HEK293 (cell line): ENCODE measurements at regions not wholly inside any gene's neighbourhood (a gene's known extent, or its start where the extent isn't known, plus 50 kb on each side); places are given as distances from the start of the nearest gene placed in this dataset.

ENCODE experiments used
- CTCF ChIA-PET: fragments of 350-600 bp; formaldehyde crosslinking; extraction: SDS; loops from one replicate; lab custom pipeline; 2021; ENCODE audit warnings: antibody characterized with exemption; lab: Yijun Ruan, JAX
- POLR2A ChIA-PET: fragments of 300-600 bp; formaldehyde crosslinking; extraction: SDS; loops from one replicate; lab custom pipeline; 2020; ENCODE audit warnings: antibody characterized with exemption, inconsistent platforms; lab: Yijun Ruan, JAX
- H3K27ac ChIP-seq: fragments of 200-500 bp; sonication (Bioruptor generic); 2 replicates; pipeline ENCODE4 v1.5.1; 2014; ENCODE audit warnings: low read depth, low read length, control low read depth, inconsistent platforms; ENCODE audit errors: extremely low read depth
- H3K36me3 ChIP-seq, 2 experiments: fragments of 200-500 bp in 1 of 2; sonication (Bioruptor generic) in 1 of 2; 1 replicate in 1 of 2; 2 replicates in 1 of 2; pipeline ENCODE4 v1.5.1; 2014 to 2017; ENCODE audit warnings: inconsistent platforms in 2 of 2, low read length in 2 of 2; ENCODE audit not compliant: control insufficient read depth in 2 of 2, insufficient read depth in 1 of 2
- H3K4me1 ChIP-seq: fragments of 200-500 bp; sonication (Bioruptor generic); 2 replicates; pipeline ENCODE4 v1.5.1; 2014; ENCODE audit warnings: mild to moderate bottlenecking, low read length, inconsistent platforms; ENCODE audit not compliant: control insufficient read depth, insufficient read depth
- H3K4me3 ChIP-seq: 2 replicates; pipeline ENCODE4 v1.5.1; 2011; ENCODE audit warnings: low read depth, mild to moderate bottlenecking, control low read depth, low read length, moderate library complexity
- H3K9me3 ChIP-seq: fragments of 200-500 bp; sonication (Bioruptor generic); 2 replicates; pipeline ENCODE4 v1.5.1; 2014; ENCODE audit warnings: low read depth, low read length, inconsistent platforms; ENCODE audit not compliant: control insufficient read depth, insufficient read depth
- CTCF ChIP-seq: fragments of 450-650 bp; formaldehyde crosslinking; IDR thresholded peaks from 2 replicates; pipeline ENCODE4 v1.5.1; 2016; ENCODE audit warnings: missing biosample characterization, missing genetic modification characterization
- HOXC10 ChIP-seq: sonication (generic); formaldehyde crosslinking; IDR thresholded peaks from 2 replicates; pipeline ENCODE4 v1.8.1; 2023; ENCODE audit warnings: mild to moderate bottlenecking, missing genetic modification reagents
- MYNN ChIP-seq: fragments of 450-650 bp; formaldehyde crosslinking; IDR thresholded peaks from 2 replicates; pipeline ENCODE4 v1.5.1; 2016; ENCODE audit warnings: missing biosample characterization, missing genetic modification characterization, borderline replicate concordance
- PRDM4 ChIP-seq: fragments of 450-650 bp; formaldehyde crosslinking; IDR thresholded peaks from 2 replicates; pipeline ENCODE4 v1.5.1; 2017; ENCODE audit warnings: missing biosample characterization, missing genetic modification characterization
- RBAK ChIP-seq: fragments of 450-650 bp; formaldehyde crosslinking; IDR thresholded peaks from 2 replicates; pipeline ENCODE4 v1.5.1; 2016; ENCODE audit warnings: missing biosample characterization, missing genetic modification characterization
- TCF7L2 ChIP-seq: IDR thresholded peaks from 2 replicates; pipeline ENCODE4 v1.6.1; 2011; ENCODE audit warnings: low read depth, mild to moderate bottlenecking, inconsistent platforms, low read length, moderate library complexity, borderline replicate concordance
- ZFHX2 ChIP-seq: fragments of 450-650 bp; formaldehyde crosslinking; conservative IDR thresholded peaks from 2 replicates; pipeline ENCODE4 v1.5.1; 2016; ENCODE audit warnings: missing biosample characterization, missing genetic modification characterization
- ZFP3 ChIP-seq: fragments of 450-650 bp; formaldehyde crosslinking; IDR thresholded peaks from 2 replicates; pipeline ENCODE4 v1.5.1; 2016; ENCODE audit warnings: low read depth, missing biosample characterization, missing genetic modification characterization
- ZNF112 ChIP-seq: fragments of 450-650 bp; formaldehyde crosslinking; IDR thresholded peaks from 2 replicates; pipeline ENCODE4 v1.5.0; 2017; ENCODE audit warnings: missing biosample characterization, missing genetic modification characterization
- ZNF121 ChIP-seq: fragments of 450-650 bp; formaldehyde crosslinking; IDR thresholded peaks from 2 replicates; pipeline ENCODE4 v1.5.1; 2016; ENCODE audit warnings: missing biosample characterization, missing genetic modification characterization
- ZNF174 ChIP-seq: fragments of 450-650 bp; formaldehyde crosslinking; IDR thresholded peaks from 2 replicates; pipeline ENCODE4 v1.5.0; 2017; ENCODE audit warnings: missing biosample characterization, mild to moderate bottlenecking, missing genetic modification characterization
- ZNF175 ChIP-seq: fragments of 450-650 bp; formaldehyde crosslinking; IDR thresholded peaks from 2 replicates; pipeline ENCODE4 v1.5.1; 2016; ENCODE audit warnings: missing biosample characterization, missing genetic modification characterization
- ZNF239 ChIP-seq: fragments of 450-650 bp; formaldehyde crosslinking; IDR thresholded peaks from 2 replicates; pipeline ENCODE4 v1.5.1; 2016; ENCODE audit warnings: missing biosample characterization, missing genetic modification characterization
- ZNF362 ChIP-seq: fragments of 450-650 bp; formaldehyde crosslinking; IDR thresholded peaks from 2 replicates; pipeline ENCODE4 v1.5.1; 2016; ENCODE audit warnings: missing biosample characterization, missing genetic modification characterization
- ZNF473 ChIP-seq: fragments of 450-650 bp; formaldehyde crosslinking; IDR thresholded peaks from 2 replicates; pipeline ENCODE4 v1.5.1; 2017; ENCODE audit warnings: missing biosample characterization, missing genetic modification characterization
- ZNF513 ChIP-seq: fragments of 450-650 bp; IDR thresholded peaks from 2 replicates; pipeline ENCODE4 v1.5.1; 2018; ENCODE audit warnings: missing biosample characterization, missing genetic modification characterization
- ZNF530 ChIP-seq: fragments of 450-650 bp; formaldehyde crosslinking; IDR thresholded peaks from 2 replicates; pipeline ENCODE4 v1.5.1; 2016; ENCODE audit warnings: low read depth, missing biosample characterization, missing genetic modification characterization
- ZNF549 ChIP-seq: fragments of 450-650 bp; IDR thresholded peaks from 2 replicates; pipeline ENCODE4 v1.5.1; 2018; ENCODE audit warnings: missing biosample characterization, missing genetic modification characterization, mild to moderate bottlenecking, inconsistent platforms, moderate library complexity
- ZNF560 ChIP-seq: fragments of 450-650 bp; formaldehyde crosslinking; IDR thresholded peaks from 2 replicates; pipeline ENCODE4 v1.5.1; 2017; ENCODE audit warnings: missing biosample characterization, missing genetic modification characterization, borderline replicate concordance
- ZNF600 ChIP-seq: fragments of 450-650 bp; formaldehyde crosslinking; IDR thresholded peaks from 2 replicates; pipeline ENCODE4 v1.5.1; 2016; ENCODE audit warnings: missing biosample characterization, missing genetic modification characterization
- ZNF621 ChIP-seq: fragments of 450-650 bp; formaldehyde crosslinking; IDR thresholded peaks from 2 replicates; pipeline ENCODE4 v1.5.1; 2017; ENCODE audit warnings: missing biosample characterization, missing genetic modification characterization
- ZNF664 ChIP-seq: fragments of 450-650 bp; formaldehyde crosslinking; IDR thresholded peaks from 2 replicates; pipeline ENCODE4 v1.5.1; 2016; ENCODE audit warnings: missing biosample characterization, missing genetic modification characterization
- ZNF677 ChIP-seq: fragments of 450-650 bp; IDR thresholded peaks from 2 replicates; pipeline ENCODE4 v1.5.0; 2018; ENCODE audit warnings: missing biosample characterization, mild to moderate bottlenecking, missing genetic modification characterization, moderate library complexity
- ZNF768 ChIP-seq: fragments of 450-650 bp; formaldehyde crosslinking; IDR thresholded peaks from 2 replicates; pipeline ENCODE4 v1.5.1; 2018; ENCODE audit warnings: missing biosample characterization, mild to moderate bottlenecking, missing genetic modification characterization
- ZNF776 ChIP-seq: fragments of 450-650 bp; formaldehyde crosslinking; IDR thresholded peaks from 2 replicates; pipeline ENCODE4 v1.5.0; 2017; ENCODE audit warnings: missing biosample characterization, missing genetic modification characterization, borderline replicate concordance
- ZNF777 ChIP-seq: fragments of 450-650 bp; formaldehyde crosslinking; IDR thresholded peaks from 2 replicates; pipeline ENCODE4 v1.5.1; 2017; ENCODE audit warnings: missing biosample characterization, missing genetic modification characterization, borderline replicate concordance

GRCh38 chr4:73348185-73348584, 55.9 kb upstream of the ALB start:
- ChIA-PET POLR2A (no interaction called here), CTCF (no interaction called here)
- no peaks in the 10 kb centered on the region for H3K36me3 ChIP-seq

GRCh38 chr4:73347497-73347896, 56.6 kb upstream of the ALB start:
- H3K27ac ChIP-seq, result no peak overlapping the region
- POLR2A ChIA-PET, result no interaction called here
- TF ChIP-seq ZNF677 (no peak), CTCF (tag by site-specific recombination) (no peak), ZNF549 (tag by site-specific recombination) (no peak), ZNF362 (tag by site-specific recombination) (no peak), ZNF600 (tag by site-specific recombination) (no peak), ZNF513 (tag by site-specific recombination) (no peak), ZNF560 (tag by site-specific recombination) (no peak), ZNF777 (tag by site-specific recombination) (no peak), ZNF239 (tag by site-specific recombination) (no peak), ZNF664 (tag by site-specific recombination) (no peak), MYNN (no peak), ZFP3 (tag by site-specific recombination) (no peak), ZNF175 (tag by site-specific recombination) (no peak), PRDM4 (tag by site-specific recombination) (no peak), ZNF621 (tag by site-specific recombination) (no peak), TCF7L2 (no peak), RBAK (tag by site-specific recombination) (no peak), ZNF776 (tag by site-specific recombination) (no peak), ZNF768 (tag by site-specific recombination) (no peak), ZFHX2 (tag by site-specific recombination) (no peak)
- H3K9me3 ChIP-seq, result no peaks in the 10 kb centered on the region
- no peak overlapping the region for H3K4me3 ChIP-seq
- CTCF ChIA-PET, result no interaction called here
- H3K4me1 ChIP-seq, result no peaks in the 10 kb centered on the region; the same call in 1 of the 2 replicates
- H3K36me3 ChIP-seq, result no peaks in the 10 kb centered on the region

More at GRCh38 chr4:73348185-73348584, 55.9 kb upstream of the ALB start:
- no peak overlapping the region for H3K27ac ChIP-seq
- no peaks in the 10 kb centered on the region; the same call in 1 of the 2 replicates for H3K4me1 ChIP-seq
- H3K4me3 ChIP-seq, result no peak overlapping the region
- H3K9me3 ChIP-seq, result no peaks in the 10 kb centered on the region
- no peak for TF ChIP-seq ZNF174 (tag by site-specific recombination)
- no peak for TF ChIP-seq ZNF530 (tag by site-specific recombination)
- no peak for TF ChIP-seq ZNF121
- TF ChIP-seq ZNF473 (tag by site-specific recombination), result no peak
- no peak for TF ChIP-seq HOXC10
- no peak for TF ChIP-seq ZNF112 (tag by site-specific recombination)
- no peak for TF ChIP-seq ZNF621 (tag by site-specific recombination)
